ENCODE measurements at regions not wholly inside any gene's neighbourhood (a gene's known extent, or its start where the extent isn't known, plus 50 kb on each side); places are given as distances from the start of the nearest gene placed in this dataset.

- TF ChIP-seq CTCF (IDR thresholded peaks at IDR 0.05) (no peak), ZFX (IDR thresholded peaks at IDR 0.05; ENCODE audit: borderline replicate concordance) (no peak)
Measured at GRCh38 chr10:5303504-5303903, 61.3 kb upstream of the UCN3 start.

All from 22Rv1 (cell line).